ENCODE measurements at regions not wholly inside any gene's neighbourhood (a gene's known extent, or its start where the extent isn't known, plus 50 kb on each side); places are given as distances from the start of the nearest gene placed in this dataset.

- no peak for DNase-seq (ENCODE audit: low read depth in 2 of 2)
These were observed 193.6 kb upstream of the SMC2 start for GRCh38 chr9:103900466-103900865.

- no peak for DNase-seq (ENCODE audit: low read depth in 2 of 2)
These were observed 191.8 kb upstream of the SMC2 start for GRCh38 chr9:103902263-103902662.

GRCh38 chr9:103904242-103904641 lies 189.9 kb upstream of the SMC2 start:
- DNase-seq (ENCODE audit: low read depth in 2 of 2), result no peak

GRCh38 chr9:103913899-103914298 lies 180.2 kb upstream of the SMC2 start:
- DNase-seq (ENCODE audit: low read depth in 2 of 2), result no peak

- no peak for DNase-seq (ENCODE audit: low read depth in 2 of 2)
These were observed 174.4 kb upstream of the SMC2 start for GRCh38 chr9:103919605-103920209.

- DNase-seq (ENCODE audit: low read depth in 2 of 2), result peak in 1 of 2 donors; percentile 4
These were observed 165.7 kb upstream of the SMC2 start for GRCh38 chr9:103928442-103928841.

GRCh38 chr9:103941104-103941503 lies 153.0 kb upstream of the SMC2 start:
- no peak for DNase-seq (ENCODE audit: low read depth in 2 of 2)

GRCh38 chr9:103942200-103942599 lies 151.9 kb upstream of the SMC2 start:
- DNase-seq (ENCODE audit: low read depth in 2 of 2), result no peak

GRCh38 chr9:103942651-103943050 lies 151.5 kb upstream of the SMC2 start:
- DNase-seq (ENCODE audit: low read depth in 2 of 2), result no peak

GRCh38 chr9:103949096-103949495 lies 145.0 kb upstream of the SMC2 start:
- no peak for DNase-seq (ENCODE audit: low read depth in 2 of 2)

- DNase-seq (ENCODE audit: low read depth in 2 of 2), result no peak
These were observed 116.9 kb upstream of the SMC2 start for GRCh38 chr9:103977163-103977562.

- DNase-seq (ENCODE audit: low read depth in 2 of 2), result no peak
These were observed 115.7 kb upstream of the SMC2 start for GRCh38 chr9:103978396-103978795.

GRCh38 chr9:103981912-103982311 lies 112.2 kb upstream of the SMC2 start:
- DNase-seq (ENCODE audit: low read depth in 2 of 2), result no peak

- no peak for DNase-seq (ENCODE audit: low read depth in 2 of 2)
These were observed 109.0 kb upstream of the SMC2 start for GRCh38 chr9:103985077-103985476.

GRCh38 chr9:103988821-103989220 lies 105.3 kb upstream of the SMC2 start:
- no peak for DNase-seq (ENCODE audit: low read depth in 2 of 2)

GRCh38 chr9:103990311-103990710 lies 103.8 kb upstream of the SMC2 start:
- DNase-seq (ENCODE audit: low read depth in 2 of 2), result no peak

GRCh38 chr9:103991001-103991400 lies 103.1 kb upstream of the SMC2 start:
- no peak for DNase-seq (ENCODE audit: low read depth in 2 of 2)

GRCh38 chr9:103991698-103992097 lies 102.4 kb upstream of the SMC2 start:
- no peak for DNase-seq (ENCODE audit: low read depth in 2 of 2)

GRCh38 chr9:103992938-103993579 lies 101.0 kb upstream of the SMC2 start:
- no peak for DNase-seq (ENCODE audit: low read depth in 2 of 2)

- DNase-seq (ENCODE audit: low read depth in 2 of 2), result peak in 1 of 2 donors; percentile 74
These were observed 96.2 kb upstream of the SMC2 start for GRCh38 chr9:103997856-103998370.

GRCh38 chr9:103999375-104000062 lies 94.6 kb upstream of the SMC2 start:
- DNase-seq (ENCODE audit: low read depth in 2 of 2), result no peak

GRCh38 chr9:104009826-104010225 lies 84.3 kb upstream of the SMC2 start:
- peak in 1 of 2 donors; percentile 9 for DNase-seq (ENCODE audit: low read depth in 2 of 2)

- no peak for DNase-seq (ENCODE audit: low read depth in 2 of 2)
These were observed 72.0 kb upstream of the SMC2 start for GRCh38 chr9:104022083-104022482.
